Left colon (tissue), 2 donors: ENCODE measurements at regions not wholly inside any gene's neighbourhood (a gene's known extent, or its start where the extent isn't known, plus 50 kb on each side); places are given as distances from the start of the nearest gene placed in this dataset.
"Not testable (repeated sequence)": the region's sequence is repeated elsewhere in the genome, so short reads cannot be mapped to it uniquely, and the experiment has no call there.

ENCODE experiments used
- ATAC-seq: fragments of 200-7000 bp; cut with Tn5 transposase; one replicate; pipeline ENCODE4 v1.9.1; 2020; ENCODE audit warnings: mild to moderate bottlenecking, moderate library complexity
- DNase-seq, 2 donors: peaks; one replicate each; pipeline ENCODE4 v3.0.0-alpha.2; 2020
- intact Hi-C, 2 donors: fragments of 100-400 bp; cut with DNase I in 1 of 2; cut with micrococcal nuclease in 1 of 2; formaldehyde crosslinking; loops; one replicate each; pipeline versions ENCODE4 v1.11.2 to v1.14.0; 2022; cut with DNase I, micrococcal nuclease
- donor health status: DM: no; HTN: no; CAD: no.
- donor health status: DM: yes; HTN: yes; CAD: no.

DNA sequence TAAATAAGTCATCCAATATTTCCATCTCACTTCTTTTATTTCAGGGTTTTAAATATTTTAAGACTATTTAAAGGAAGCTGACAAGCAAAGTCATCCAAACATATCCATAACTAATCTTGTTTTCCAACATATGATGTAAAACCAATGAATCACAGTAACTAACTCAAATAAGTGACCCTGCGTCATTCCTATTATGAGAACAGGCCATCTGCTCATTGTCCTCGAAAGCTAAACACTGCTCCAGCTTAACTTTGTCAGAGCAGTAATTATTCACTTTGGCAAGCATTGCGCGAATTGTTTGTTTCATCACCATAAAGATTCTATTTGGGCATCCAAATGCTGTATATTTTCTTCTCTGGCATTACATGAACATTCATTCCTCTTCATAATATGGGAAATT, 99.1 kb downstream of the CAPZA3 start:
- intact Hi-C loops, result no loop called here
- no peak for ATAC-seq
- no peak for DNase-seq

DNA sequence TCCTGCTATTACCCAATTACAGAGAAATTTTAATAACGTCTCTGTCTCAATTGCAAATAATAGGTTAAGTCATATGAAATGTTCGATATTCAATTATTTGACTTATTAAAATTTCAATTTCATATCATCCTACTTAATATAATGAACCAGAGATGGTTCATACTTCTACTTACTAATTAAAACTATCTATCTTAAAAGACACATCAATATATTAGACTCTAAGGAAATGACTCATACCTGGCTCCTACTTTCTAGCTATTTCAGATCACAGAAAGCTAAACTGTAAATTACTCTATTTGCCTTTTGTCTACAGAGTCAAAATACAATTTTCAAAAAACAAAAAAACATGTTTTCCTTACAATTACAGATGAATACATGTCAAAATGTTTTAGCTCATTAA, 99.6 kb downstream of the CAPZA3 start:
- ATAC-seq (no peak), DNase-seq (no peak)
- intact Hi-C loops, result no loop called here

DNA sequence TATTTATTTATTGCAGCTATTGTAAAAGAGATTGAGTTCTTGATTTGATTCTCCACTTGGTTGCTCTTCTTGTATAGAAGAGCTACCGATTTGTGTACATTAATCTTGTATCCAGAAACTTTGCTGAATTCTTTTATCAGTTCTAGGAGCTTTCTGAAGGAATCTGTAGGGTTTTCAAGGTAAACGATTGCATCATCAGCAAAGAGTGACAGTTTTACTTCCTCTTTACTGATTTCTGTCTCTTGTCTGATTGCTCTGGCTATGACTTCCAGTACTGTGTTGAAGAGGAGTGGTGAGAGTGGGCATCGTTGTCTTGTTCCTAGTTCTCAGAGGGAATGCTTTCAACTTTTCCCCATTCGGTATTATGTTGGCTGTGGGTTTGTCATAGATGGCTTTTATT, 103.1 kb downstream of the CAPZA3 start:
- ATAC-seq, intact Hi-C loops, DNase-seq: not testable (repeated sequence)

DNA sequence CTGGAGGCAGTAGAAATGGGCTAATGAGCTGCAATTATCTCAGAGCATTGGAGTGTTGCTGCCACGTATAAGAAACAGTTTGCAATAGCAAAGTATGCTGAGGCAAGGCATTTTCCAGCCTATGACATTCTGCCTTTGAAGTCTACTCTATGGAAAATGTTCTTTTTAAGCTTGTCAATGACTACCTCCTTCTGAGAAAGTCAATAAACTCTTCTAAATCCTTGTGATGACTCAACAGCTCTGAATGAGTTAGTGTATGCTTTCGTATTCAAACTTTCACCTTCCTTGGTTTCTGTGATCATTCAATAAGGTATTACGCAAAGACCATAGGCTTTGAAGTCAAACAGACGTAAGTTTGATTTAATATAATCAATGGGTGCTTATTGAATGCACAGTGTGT, 111.2 kb downstream of the CAPZA3 start:
- intact Hi-C loops, result no loop called here
- DNase-seq, result no peak
- no peak for ATAC-seq

DNA sequence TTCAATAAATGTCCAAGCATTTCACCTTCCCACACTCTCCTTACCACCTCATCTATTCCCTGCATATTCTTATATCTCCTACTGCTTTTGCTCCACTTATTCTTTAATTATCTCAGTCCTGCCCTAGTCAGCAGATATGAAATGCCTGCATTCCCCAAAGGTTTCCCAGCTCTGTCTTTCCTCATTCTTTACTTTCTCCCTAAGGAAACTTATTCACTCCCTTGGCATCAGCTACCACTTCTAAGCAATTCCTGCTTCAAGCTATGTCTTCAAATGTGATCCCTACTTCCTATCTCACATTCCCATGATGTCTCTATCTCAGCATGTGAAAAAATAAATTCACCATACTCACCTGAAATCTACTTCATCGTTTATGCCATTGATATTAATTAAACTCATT, 111.8 kb downstream of the CAPZA3 start:
- ATAC-seq, result no peak
- intact Hi-C loops, result no loop called here
- no peak for DNase-seq

DNA sequence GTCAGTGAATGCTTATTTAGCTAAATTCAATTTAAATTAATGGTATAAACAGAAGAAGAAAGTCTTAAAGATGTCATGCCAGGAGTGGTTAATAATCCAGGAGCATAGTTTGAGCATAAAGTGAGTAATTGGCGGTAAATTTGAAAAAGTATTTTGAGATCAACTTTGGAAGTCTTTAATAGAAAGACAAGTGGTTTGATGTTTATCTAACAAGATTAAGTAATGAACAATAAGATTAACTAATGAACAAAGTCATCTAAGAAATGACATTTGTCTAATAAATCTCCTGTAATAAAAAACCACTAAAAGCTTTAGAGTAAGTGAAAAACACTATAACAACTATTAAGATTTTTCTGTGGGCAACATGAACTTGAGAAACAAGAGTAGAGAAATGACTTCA, 112.8 kb downstream of the CAPZA3 start:
- intact Hi-C loops, result no loop called here
- ATAC-seq, result no peak
- no peak for DNase-seq

DNA sequence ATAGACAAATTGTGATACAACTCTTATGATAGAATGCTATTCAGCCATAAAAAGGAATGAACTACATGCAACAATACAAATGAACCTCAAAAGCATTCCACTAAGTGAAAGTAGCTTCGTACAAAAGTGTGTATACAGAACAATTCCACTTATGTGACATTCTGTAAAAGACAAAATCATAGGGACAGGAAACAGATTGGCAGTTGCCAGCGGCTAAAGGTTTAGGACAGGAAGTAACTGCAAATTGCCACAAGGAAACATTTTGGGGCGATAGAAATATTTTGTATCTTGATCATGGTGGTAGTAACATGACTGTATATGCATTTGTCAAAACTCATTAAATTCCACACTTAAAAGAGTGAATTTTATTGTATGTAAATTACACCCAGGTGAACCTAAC, 113.4 kb downstream of the CAPZA3 start:
- intact Hi-C loops, result no loop called here
- ATAC-seq (no peak), DNase-seq (no peak)

DNA sequence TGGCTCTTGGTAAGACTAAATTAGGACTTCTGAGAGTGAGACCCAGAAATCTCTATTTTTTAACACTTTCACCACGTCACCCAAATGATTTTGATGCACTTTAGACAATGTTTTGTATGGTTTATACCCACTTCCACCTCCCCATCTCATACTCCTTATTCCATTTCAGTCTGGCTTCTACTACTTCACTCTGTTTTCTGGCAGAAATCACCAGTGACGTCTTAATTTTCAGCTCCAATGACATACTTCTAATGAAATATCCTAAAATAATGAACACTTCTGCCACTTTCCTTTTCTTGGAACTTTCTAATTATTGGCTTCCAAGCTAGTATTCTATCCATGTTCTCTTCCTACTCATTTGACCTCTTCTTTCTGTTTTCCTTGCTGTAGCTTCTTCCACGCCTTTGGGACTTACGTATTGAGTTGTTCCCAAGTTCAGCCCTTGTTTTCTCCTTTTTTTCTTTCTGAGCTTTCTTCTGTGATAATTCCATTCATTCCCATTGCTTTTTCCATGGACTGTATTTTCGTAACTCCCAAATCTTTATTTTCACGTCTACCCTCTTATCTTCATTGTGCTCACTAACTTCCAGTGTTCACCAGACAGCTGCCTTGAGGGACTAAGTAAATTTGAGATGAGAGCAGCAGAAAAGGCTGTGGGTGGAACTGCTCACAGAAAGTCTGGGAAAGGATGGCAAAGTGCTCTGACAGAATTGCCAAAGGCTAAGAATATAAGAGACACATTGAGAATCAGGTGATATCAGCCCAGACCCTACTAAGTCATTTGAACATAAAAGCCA, 115.8 kb downstream of the CAPZA3 start:
- intact Hi-C loops, result no loop called here
- DNase-seq (no peak), ATAC-seq (no peak)

DNA sequence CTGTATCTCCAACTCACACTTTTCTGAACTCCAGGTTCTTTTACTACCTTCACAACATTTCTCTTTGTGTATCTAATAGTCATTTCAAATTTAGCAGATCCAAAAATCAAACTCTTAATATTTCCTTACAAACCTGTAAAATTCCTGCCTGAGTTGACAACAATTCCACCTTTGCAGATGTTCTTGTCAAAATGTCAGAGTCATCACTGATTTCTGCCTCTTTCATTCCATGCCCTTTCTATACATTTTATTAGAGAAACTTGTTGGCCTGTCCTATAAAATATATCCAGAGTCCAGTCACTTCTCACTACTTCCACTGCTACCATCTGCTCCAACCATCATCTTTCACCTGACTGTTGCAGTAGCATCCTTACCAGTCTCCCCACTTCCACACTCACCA, 119.7 kb downstream of the CAPZA3 start:
- ATAC-seq, result no peak
- no peak for DNase-seq
- intact Hi-C loops, result no loop called here

DNA sequence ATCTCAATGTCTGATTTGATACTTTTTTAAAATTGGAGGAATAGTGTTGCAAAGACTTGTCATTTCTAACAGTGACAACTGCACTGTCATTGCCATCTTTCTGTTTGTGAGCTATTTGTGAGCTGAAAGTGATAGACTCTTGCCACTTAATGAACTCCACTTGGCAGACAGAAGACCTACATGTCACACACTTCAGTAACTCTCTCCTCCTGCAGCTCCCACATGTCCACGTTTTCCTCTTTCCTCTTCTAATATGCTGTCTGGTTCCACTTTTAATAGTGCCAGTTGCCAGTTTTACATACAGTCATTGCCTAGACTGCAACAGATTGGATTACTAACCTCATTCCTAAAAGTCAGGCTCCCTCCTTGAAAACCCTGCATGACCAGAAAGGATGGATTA, 121.5 kb downstream of the CAPZA3 start:
- ATAC-seq (no peak), DNase-seq (no peak)
- intact Hi-C loops, result no loop called here

DNA sequence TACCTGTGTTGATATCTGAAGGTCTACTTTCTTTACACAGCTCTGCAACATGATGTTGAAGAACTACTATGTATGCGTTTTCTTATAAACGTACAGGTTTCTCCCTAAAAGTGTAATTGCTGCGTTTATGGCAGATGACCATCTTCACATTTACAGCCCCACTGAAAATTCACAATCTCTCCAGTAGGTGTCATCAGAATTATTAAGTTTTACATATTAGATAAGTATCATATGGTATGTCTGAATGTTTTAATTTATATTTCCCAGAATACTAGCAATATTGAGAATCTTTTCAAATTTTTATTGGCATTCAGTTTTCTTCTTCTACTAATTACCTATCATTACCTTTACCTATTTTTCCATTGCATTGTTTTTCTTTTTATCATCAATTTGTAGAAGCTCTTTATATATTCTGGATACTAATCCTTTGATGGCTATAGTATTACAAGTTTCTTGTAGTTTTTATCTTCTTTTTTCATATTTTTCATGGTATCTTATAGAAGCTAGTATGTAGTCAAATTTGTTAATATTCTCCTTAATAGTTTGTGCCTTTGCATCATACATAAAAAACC, 123.5 kb downstream of the CAPZA3 start:
- ATAC-seq (peak; percentile 64), DNase-seq (no peak)

DNA sequence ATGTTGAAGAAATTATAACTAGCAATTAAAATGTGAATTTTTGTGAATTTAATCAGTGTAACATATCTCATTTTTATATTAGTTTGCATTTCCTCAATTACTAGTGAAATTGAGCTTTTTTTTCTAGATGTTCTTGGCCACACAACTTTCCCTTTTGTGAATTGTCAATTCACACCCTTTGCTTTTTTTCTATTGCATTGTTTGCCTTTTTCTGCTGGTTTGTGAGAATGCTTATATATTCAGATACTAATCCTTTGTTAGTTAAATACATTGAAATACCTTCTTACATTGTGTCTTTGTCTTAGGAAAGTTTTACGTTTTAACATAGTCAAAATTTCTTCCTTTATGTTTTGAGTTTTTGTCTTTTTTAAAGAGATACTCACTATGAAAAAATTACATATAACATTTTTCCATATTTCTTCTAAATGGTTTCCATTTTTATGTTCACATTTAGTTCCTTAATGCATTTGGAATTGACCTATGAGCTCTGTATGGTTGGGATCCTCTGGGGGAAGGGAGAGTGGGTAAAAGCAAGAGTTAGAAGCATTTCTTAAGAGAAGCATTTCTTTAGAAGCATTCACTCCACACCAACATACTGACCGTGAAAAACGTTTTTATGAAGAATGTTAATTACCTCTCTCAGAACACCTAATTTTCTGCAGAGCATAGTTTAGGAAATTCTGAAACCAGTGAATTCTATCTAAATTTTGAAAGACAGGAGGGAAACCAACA, 126.0 kb downstream of the CAPZA3 start:
- DNase-seq, result no peak
- intact Hi-C loops, result no loop called here
- no peak for ATAC-seq

More for the DNA sequence above, 123.5 kb downstream of the CAPZA3 start:
- intact Hi-C loops, result no loop called here

DNA sequence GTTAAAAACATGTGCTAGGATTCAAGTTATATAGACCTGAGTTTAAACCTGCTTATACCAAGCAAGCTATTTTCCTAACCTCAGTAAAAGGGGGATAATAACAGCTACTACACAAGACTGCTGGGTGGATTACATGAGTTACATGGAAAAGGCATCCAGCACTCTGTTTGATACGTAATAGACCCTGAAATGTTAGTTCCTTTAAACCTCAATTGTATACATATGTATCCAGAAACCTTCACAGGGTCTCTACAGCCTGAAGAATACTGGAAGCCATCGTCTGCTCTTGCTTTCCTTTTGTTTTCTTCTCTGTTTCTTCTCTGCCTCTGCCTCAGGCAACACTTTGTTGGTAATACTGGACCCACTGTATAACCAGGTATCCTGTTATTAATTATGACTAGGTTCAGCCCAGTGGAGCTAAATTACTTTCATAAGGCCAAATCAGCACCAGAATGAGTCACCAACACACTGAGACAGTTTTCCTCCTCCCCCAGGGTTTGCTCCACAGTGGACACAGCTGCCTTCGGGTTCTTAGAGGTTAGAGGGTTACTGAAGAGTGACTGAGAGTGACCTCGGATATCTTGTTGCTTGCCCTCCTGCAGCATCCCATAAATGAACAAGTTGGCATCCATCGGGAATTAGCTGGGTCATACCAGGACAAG, 127.1 kb downstream of the CAPZA3 start:
- ATAC-seq (no peak), DNase-seq (no peak)
- intact Hi-C loops, result loop anchor here in 1 of 2 donors (5.0 kb wide), 1 partner anchor 322 kb away; no protein-coding TSS in a partner anchor

DNA sequence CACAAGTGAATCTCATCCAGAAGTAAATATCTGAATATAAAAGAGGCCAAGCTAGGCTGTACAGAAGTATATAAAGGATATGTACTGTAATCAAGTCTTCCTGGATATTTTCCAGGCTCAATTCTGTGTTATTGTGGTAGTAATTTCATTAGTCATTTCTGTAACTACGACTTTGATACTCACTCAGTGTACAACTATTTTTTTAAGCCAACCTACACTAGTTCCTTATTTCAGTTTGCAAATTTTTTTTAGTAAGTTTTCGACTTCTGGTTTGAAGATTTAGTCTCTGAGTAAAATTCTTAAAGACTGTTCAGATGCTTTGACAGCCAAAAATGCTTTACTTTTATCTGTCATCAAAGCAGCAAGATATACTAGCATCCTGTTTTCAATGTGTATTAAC, 130.8 kb downstream of the CAPZA3 start:
- ATAC-seq (no peak), DNase-seq (no peak)
- intact Hi-C loops, result loop anchor here in 1 of 2 donors (5.0 kb wide), 1 partner anchor 319 kb away; no protein-coding TSS in a partner anchor

DNA sequence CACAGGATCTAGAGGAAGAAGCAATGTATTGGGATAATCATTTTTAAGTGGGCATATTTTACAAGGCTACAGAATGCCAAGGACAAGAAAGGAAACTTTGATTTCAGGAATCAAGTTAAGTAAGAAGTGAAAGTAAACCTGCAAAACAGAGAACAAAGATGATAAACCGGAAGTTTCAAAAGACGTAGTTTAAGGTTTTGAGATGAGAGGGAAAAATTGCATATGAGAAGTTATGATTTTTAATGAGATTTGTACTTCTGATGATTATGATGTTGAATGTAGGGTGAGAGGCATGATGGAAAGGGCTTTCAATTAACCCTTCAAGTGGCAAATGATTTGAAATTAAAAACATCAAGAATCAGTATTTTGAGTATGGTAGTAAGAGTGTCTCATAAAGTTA, 134.9 kb downstream of the CAPZA3 start:
- no peak for ATAC-seq

DNA sequence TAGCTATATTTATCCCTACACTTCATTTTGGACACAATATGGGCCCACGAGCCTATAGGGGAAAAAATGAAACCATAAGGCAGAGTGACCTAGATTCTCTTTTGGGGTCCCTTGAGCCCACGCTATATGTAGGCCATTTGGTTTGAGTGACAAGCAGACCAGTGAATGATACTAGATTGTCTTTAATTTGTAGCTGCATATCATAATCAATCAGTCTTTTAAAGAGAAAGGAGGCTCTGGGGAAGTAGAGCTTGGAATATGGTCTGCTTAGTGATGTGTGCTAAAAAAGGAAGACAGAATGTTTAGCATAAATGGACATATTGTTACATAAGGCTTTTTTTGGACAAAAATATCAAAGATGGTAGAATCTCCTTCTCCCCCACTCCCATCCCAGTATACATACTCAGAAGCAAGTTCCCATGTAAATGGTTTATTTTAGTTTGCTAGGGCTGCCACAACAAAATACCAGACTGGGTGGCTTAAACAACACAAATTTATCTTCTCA, 140.8 kb downstream of the CAPZA3 start:
- no peak for ATAC-seq
- intact Hi-C loops, result no loop called here
- no peak for DNase-seq

More for the DNA sequence above, 134.9 kb downstream of the CAPZA3 start:
- DNase-seq, result no peak
- intact Hi-C loops, result no loop called here

DNA sequence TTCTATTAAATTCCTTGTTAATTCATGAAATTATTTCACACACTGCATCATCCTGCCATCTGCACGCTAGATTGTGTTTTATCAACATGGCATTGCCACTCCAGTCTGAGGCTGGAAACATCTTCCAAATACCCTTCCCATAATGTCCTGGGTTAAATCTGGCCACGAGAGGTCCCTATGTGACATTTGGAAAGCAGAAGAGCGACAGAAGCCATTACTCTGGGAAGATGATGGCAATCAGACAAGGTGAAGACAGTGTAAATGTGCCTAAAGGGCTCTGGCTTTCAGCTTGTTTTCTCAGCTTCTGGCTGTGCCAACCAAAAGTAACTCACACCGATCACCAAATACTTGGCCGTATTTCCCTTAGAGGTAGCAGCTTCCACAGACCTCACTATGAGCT, 144.8 kb downstream of the CAPZA3 start:
- ATAC-seq, result no peak
- intact Hi-C loops, result no loop called here

DNA sequence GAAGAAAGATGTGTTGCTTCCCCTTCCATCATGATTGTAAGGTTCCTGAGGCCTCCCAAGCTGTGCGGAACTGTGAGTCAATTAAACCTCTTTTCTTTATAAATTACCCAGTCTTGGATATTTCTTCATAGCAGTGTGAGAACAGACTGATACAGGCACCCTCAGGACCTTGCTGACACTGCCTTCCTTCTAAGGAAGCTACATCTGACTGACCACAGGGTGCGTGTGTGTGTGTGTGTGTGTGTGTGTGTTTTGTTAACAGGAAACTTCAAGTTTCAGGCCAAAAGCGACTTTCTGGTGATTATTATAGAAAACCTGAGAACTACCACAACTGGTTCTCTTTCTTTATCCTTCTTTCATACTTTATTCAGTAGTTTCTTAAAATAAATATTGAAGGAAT, 149.0 kb downstream of the CAPZA3 start:
- DNase-seq, result no peak
- intact Hi-C loops, result no loop called here
- no peak for ATAC-seq

More for the DNA sequence above, 144.8 kb downstream of the CAPZA3 start:
- no peak for DNase-seq

DNA sequence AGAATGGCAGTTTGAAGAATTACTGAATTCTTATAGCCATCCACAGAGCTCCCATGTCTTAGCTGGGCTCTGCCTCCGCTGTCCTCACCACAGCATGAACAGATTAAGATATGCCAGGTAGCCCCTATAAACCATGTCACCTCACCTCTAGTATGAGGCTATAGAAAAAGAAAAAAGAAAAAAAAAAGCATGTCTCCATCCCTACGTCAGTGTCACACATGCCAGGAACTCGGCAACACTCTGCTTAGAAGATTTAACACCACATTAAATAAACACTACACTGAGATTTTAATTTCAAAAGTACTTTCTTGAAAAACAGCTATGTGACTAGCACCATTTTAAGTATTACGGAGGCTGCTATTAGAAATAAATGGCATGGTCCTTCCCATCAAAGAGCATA, 149.4 kb downstream of the CAPZA3 start:
- intact Hi-C loops, result no loop called here
- no peak for ATAC-seq
- DNase-seq, result no peak
